C4-2B (cell line): ENCODE measurements at regions not wholly inside any gene's neighbourhood (a gene's known extent, or its start where the extent isn't known, plus 50 kb on each side); places are given as distances from the start of the nearest gene placed in this dataset.

Source experiments
- ZFX ChIP-seq: fragments of 450-650 bp; IDR thresholded peaks from 2 replicates; pipeline ENCODE4 v1.6.1; 2017
- TF ChIP-seq, protein P1 (sequence below): fragments of 450-650 bp; conservative IDR thresholded peaks from 2 replicates; pipeline ENCODE4 v1.5.1; 2017; ENCODE audit warnings: mild to moderate bottlenecking

DNA sequence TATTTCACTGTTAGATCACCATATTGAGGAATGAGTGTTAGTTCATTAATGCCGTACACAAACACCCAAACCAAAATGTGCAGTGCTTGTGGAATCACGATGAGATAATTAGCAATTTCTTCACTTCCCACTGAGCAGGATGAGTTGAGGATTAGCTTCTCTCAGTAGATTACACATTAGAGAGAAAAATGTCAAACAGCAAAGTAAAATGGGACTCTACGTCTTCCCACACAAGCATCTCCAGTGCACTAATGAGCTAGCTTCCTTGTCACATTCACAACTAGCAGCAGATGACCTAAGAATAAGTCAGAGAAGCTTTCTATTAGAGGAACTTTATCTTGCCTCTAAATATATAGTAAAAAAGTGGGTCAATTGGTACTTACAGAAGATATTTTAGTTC is 926.9 kb downstream of the TSN start:
- TF ChIP-seq, protein P1, sequence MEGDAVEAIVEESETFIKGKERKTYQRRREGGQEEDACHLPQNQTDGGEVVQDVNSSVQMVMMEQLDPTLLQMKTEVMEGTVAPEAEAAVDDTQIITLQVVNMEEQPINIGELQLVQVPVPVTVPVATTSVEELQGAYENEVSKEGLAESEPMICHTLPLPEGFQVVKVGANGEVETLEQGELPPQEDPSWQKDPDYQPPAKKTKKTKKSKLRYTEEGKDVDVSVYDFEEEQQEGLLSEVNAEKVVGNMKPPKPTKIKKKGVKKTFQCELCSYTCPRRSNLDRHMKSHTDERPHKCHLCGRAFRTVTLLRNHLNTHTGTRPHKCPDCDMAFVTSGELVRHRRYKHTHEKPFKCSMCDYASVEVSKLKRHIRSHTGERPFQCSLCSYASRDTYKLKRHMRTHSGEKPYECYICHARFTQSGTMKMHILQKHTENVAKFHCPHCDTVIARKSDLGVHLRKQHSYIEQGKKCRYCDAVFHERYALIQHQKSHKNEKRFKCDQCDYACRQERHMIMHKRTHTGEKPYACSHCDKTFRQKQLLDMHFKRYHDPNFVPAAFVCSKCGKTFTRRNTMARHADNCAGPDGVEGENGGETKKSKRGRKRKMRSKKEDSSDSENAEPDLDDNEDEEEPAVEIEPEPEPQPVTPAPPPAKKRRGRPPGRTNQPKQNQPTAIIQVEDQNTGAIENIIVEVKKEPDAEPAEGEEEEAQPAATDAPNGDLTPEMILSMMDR: no peak
- no peak for TF ChIP-seq ZFX
